GM12875 (cell line): ENCODE measurements at regions not wholly inside any gene's neighbourhood (a gene's known extent, or its start where the extent isn't known, plus 50 kb on each side); places are given as distances from the start of the nearest gene placed in this dataset.

ENCODE experiments used
- H3K4me3 ChIP-seq: one replicate; pipeline ENCODE4 v1.5.1; 2011; ENCODE audit warnings: low read depth, low read length, control low read depth
- CTCF ChIP-seq: IDR thresholded peaks from 2 replicates; pipeline ENCODE4 v1.5.1; 2011; ENCODE audit warnings: low read depth, mild to moderate bottlenecking, control low read depth, inconsistent platforms, low read length, moderate library complexity, borderline replicate concordance; ENCODE audit not compliant: insufficient read depth

- H3K4me3 ChIP-seq: no peak overlapping the region
- TF ChIP-seq CTCF: no peak
Measured at GRCh38 chr15:91801836-91802534, 51.5 kb upstream of the SLCO3A1 start.

GRCh38 chr15:91803260-91803659 lies 50.2 kb upstream of the SLCO3A1 start:
- no peak for TF ChIP-seq CTCF
- no peak overlapping the region for H3K4me3 ChIP-seq
